Aorta (tissue), 5 donors: ENCODE measurements at regions not wholly inside any gene's neighbourhood (a gene's known extent, or its start where the extent isn't known, plus 50 kb on each side); places are given as distances from the start of the nearest gene placed in this dataset.

Experiments used
- ATAC-seq: fragments of 200-7000 bp; cut with Tn5 transposase; one replicate; pipeline ENCODE4 v1.9.1; 2022; ENCODE audit warnings: moderate library complexity; ENCODE audit not compliant: low FRiP score
- DNase-seq, 2 donors: peaks; one replicate each; pipeline ENCODE4 v3.0.0-alpha.2; 2020
- H3K27ac ChIP-seq, 2 donors: one replicate each; pipeline ENCODE4 v1.5.1; 2013; ENCODE audit warnings: low read length in 2 of 2, mild to moderate bottlenecking in 2 of 2, moderate library complexity in 2 of 2, control low read depth in 1 of 2, inconsistent platforms in 1 of 2, low read depth in 1 of 2
- H3K27me3 ChIP-seq, 2 donors: one replicate each; pipeline ENCODE4 v1.6.1; 2013; ENCODE audit warnings: control low read depth in 1 of 2, low read length in 1 of 2, mild to moderate bottlenecking in 1 of 2, moderate library complexity in 1 of 2; ENCODE audit not compliant: insufficient read depth in 2 of 2, control insufficient read depth in 1 of 2
- H3K36me3 ChIP-seq, 2 donors: one replicate each; pipeline ENCODE4 v1.6.1; 2013; ENCODE audit warnings: control low read depth in 1 of 2, low read length in 1 of 2, mild to moderate bottlenecking in 1 of 2; ENCODE audit not compliant: insufficient read depth in 2 of 2, control insufficient read depth in 1 of 2
- H3K4me1 ChIP-seq, 2 donors: one replicate each; pipeline ENCODE4 v1.6.1; 2013; ENCODE audit warnings: low read length in 2 of 2, control low read depth in 1 of 2, mild to moderate bottlenecking in 1 of 2, moderate library complexity in 1 of 2; ENCODE audit not compliant: insufficient read depth in 2 of 2, control insufficient read depth in 1 of 2
- H3K4me3 ChIP-seq, 2 donors: one replicate each; pipeline ENCODE4 v1.5.1; 2013; ENCODE audit warnings: low read length in 2 of 2, control low read depth in 1 of 2, mild to moderate bottlenecking in 1 of 2
- H3K9me3 ChIP-seq: one replicate; pipeline ENCODE4 v1.6.1; 2013; ENCODE audit warnings: mild to moderate bottlenecking, low read length; ENCODE audit not compliant: control insufficient read depth
- WGBS, 2 donors: extraction: QIAGEN DNeasy Blood & Tissue Kit; methylation state at CpG; one replicate each; pipeline ENCODE4 v1.1.7; 2013; 5-methylcytosine and 5-hydroxymethylcytosine counted together
- intact Hi-C, 2 donors: fragments of 100-400 bp; cut with DNase I; formaldehyde crosslinking; loops; one replicate each; pipeline versions ENCODE4 v1.14.2 to v1.15.0; 2022
- donor health status: healthy with polysubstance abuse.
- donor health status: Bipolar disorder and iron deficiency.
- donor health status: DM: no; HTN: no; CAD: no.
- donor health status: DM: no; HTN: no; CAD: no.
- donor health status: DM: yes; HTN: yes; CAD: no.

- Histone ChIP-seq H3K36me3 (no peaks in the 10 kb centered on the region), H3K4me1 (no peaks in the 10 kb centered on the region), H3K4me3 (no peak overlapping the region), H3K27me3 (no peaks in the 10 kb centered on the region), H3K27ac (no peak overlapping the region), H3K9me3 (peaks cover 4% of the 10 kb centered on the region)
- ATAC-seq (no peak), DNase-seq (no peak)
- intact Hi-C loops, result no loop called here
- 37 to 43% methylated on average over 17 of the region's 17 CpGs for WGBS, 2 donors
Measured at GRCh38 chr17:34776456-34777443, 184.5 kb downstream of the CCT6B start.

- ATAC-seq (no peak), DNase-seq (no peak)
- H3K4me1 ChIP-seq, result no peaks in the 10 kb centered on the region
- 27 to 32% methylated on average over 4 of the region's 4 CpGs for WGBS, 2 donors
- no peaks in the 10 kb centered on the region for H3K27me3 ChIP-seq
- H3K27ac ChIP-seq, result no peak overlapping the region
- H3K4me3 ChIP-seq, result no peak overlapping the region
- H3K36me3 ChIP-seq, result no peaks in the 10 kb centered on the region
- intact Hi-C loops, result no loop called here
- no peaks in the 10 kb centered on the region for H3K9me3 ChIP-seq
Measured at GRCh38 chr17:34773036-34773435, 188.2 kb downstream of the CCT6B start.

- Histone ChIP-seq H3K27ac (no peak overlapping the region), H3K36me3 (no peaks in the 10 kb centered on the region), H3K4me3 (no peak overlapping the region), H3K27me3 (no peaks in the 10 kb centered on the region), H3K4me1 (no peaks in the 10 kb centered on the region), H3K9me3 (no peaks in the 10 kb centered on the region)
- ATAC-seq (no peak), DNase-seq (no peak)
- intact Hi-C loops, result no loop called here
- 69 to 72% methylated on average over 5 of the region's 5 CpGs for WGBS, 2 donors
Measured at GRCh38 chr17:34771891-34772290, 189.4 kb downstream of the CCT6B start.

GRCh38 chr17:34770586-34770985 is 190.7 kb downstream of the CCT6B start:
- Histone ChIP-seq H3K4me3 (no peak overlapping the region), H3K9me3 (no peaks in the 10 kb centered on the region), H3K27ac (no peak overlapping the region), H3K36me3 (no peaks in the 10 kb centered on the region), H3K27me3 (no peaks in the 10 kb centered on the region), H3K4me1 (no peaks in the 10 kb centered on the region)
- intact Hi-C loops, result no loop called here
- ATAC-seq, result no peak
- WGBS, 2 donors, result 45 to 53% methylated on average over 3 of the region's 3 CpGs
- DNase-seq, result no peak

GRCh38 chr17:34769899-34770298 is 190.5 kb downstream of the TMEM132E start:
- 87 to 98% methylated on average over 2 of the region's 2 CpGs for WGBS, 2 donors
- DNase-seq, result no peak
- Histone ChIP-seq H3K4me1 (no peaks in the 10 kb centered on the region), H3K9me3 (no peaks in the 10 kb centered on the region), H3K27me3 (no peaks in the 10 kb centered on the region), H3K36me3 (no peaks in the 10 kb centered on the region), H3K4me3 (no peak overlapping the region), H3K27ac (no peak overlapping the region)
- intact Hi-C loops, result no loop called here
- ATAC-seq, result no peak

- Histone ChIP-seq H3K36me3 (no peaks in the 10 kb centered on the region), H3K4me1 (no peaks in the 10 kb centered on the region), H3K9me3 (no peaks in the 10 kb centered on the region), H3K27me3 (no peaks in the 10 kb centered on the region), H3K27ac (no peak overlapping the region), H3K4me3 (no peak overlapping the region)
- no peak for DNase-seq
- 73 to 75% methylated on average over 2 of the region's 2 CpGs for WGBS, 2 donors
- intact Hi-C loops, result no loop called here
- ATAC-seq, result no peak
Measured at GRCh38 chr17:34769049-34769448, 189.7 kb downstream of the TMEM132E start.

GRCh38 chr17:34765291-34765690 is 185.9 kb downstream of the TMEM132E start:
- no peak overlapping the region for H3K27ac ChIP-seq
- H3K4me1 ChIP-seq, result no peaks in the 10 kb centered on the region
- no peaks in the 10 kb centered on the region for H3K36me3 ChIP-seq
- H3K27me3 ChIP-seq, result no peaks in the 10 kb centered on the region
- no peak overlapping the region for H3K4me3 ChIP-seq
- no peaks in the 10 kb centered on the region for H3K9me3 ChIP-seq
- ATAC-seq (no peak), DNase-seq (no peak)
- 85 to 92% methylated on average over 5 of the region's 5 CpGs for WGBS, 2 donors
- intact Hi-C loops, result no loop called here

- Histone ChIP-seq H3K9me3 (no peaks in the 10 kb centered on the region), H3K4me1 (no peaks in the 10 kb centered on the region), H3K27me3 (no peaks in the 10 kb centered on the region), H3K36me3 (no peaks in the 10 kb centered on the region), H3K4me3 (no peak overlapping the region), H3K27ac (no peak overlapping the region)
- ATAC-seq (no peak), DNase-seq (no peak)
- intact Hi-C loops, result no loop called here
- 37 to 41% methylated on average over 3 of the region's 3 CpGs for WGBS, 2 donors
Measured at GRCh38 chr17:34764716-34765115, 185.3 kb downstream of the TMEM132E start.
